DOHH2 (cell line): ENCODE measurements at regions not wholly inside any gene's neighbourhood (a gene's known extent, or its start where the extent isn't known, plus 50 kb on each side); places are given as distances from the start of the nearest gene placed in this dataset.

Experiments
- H3F3A ChIP-seq: fragments of 200-600 bp; sonication (generic), shearing (Covaris generic); 2 replicates; pipeline ENCODE4 v1.6.0; 2016; ENCODE audit warnings: antibody characterized with exemption, mild to moderate bottlenecking; ENCODE audit not compliant: control insufficient read depth, insufficient read depth
- H3K27ac ChIP-seq: fragments of 200-600 bp; sonication (generic); 2 replicates; pipeline ENCODE4 v1.5.1; 2014; ENCODE audit warnings: low read depth, mild to moderate bottlenecking, low read length, moderate library complexity
- H3K27me3 ChIP-seq: fragments of 200-600 bp; sonication (generic); 2 replicates; pipeline ENCODE4 v1.6.1; 2014; ENCODE audit warnings: mild to moderate bottlenecking, low read length, mixed read lengths; ENCODE audit not compliant: control insufficient read depth
- H3K36me3 ChIP-seq: fragments of 200-600 bp; sonication (generic); 2 replicates; pipeline ENCODE4 v1.6.1; 2014; ENCODE audit warnings: mild to moderate bottlenecking, low read length, moderate library complexity, mixed read lengths; ENCODE audit not compliant: control insufficient read depth
- H3K4me1 ChIP-seq: fragments of 200-600 bp; sonication (generic); 2 replicates; pipeline ENCODE4 v1.6.1; 2014; ENCODE audit warnings: mild to moderate bottlenecking, low read length, mixed read lengths; ENCODE audit not compliant: control insufficient read depth
- H3K4me2 ChIP-seq: fragments of 200-600 bp; sonication (generic); 2 replicates; pipeline ENCODE4 v1.6.0; 2014; ENCODE audit warnings: mild to moderate bottlenecking, low read length, moderate library complexity
- H3K4me3 ChIP-seq: fragments of 200-600 bp; sonication (generic); 2 replicates; pipeline ENCODE4 v1.5.1; 2014; ENCODE audit warnings: mild to moderate bottlenecking, low read length, mixed read lengths
- H3K79me2 ChIP-seq: fragments of 200-600 bp; sonication (generic); 2 replicates; pipeline ENCODE4 v1.6.1; 2014; ENCODE audit warnings: mild to moderate bottlenecking, low read length, mixed read lengths; ENCODE audit not compliant: control insufficient read depth
- H3K9me2 ChIP-seq: fragments of 200-600 bp; sonication (generic); replicated peaks from 2 replicates; pipeline ENCODE4 v1.6.1; 2014; ENCODE audit warnings: mild to moderate bottlenecking, low read length, mixed read lengths; ENCODE audit not compliant: control insufficient read depth
- H3K9me3 ChIP-seq: fragments of 200-600 bp; sonication (generic); 2 replicates; pipeline ENCODE4 v1.6.1; 2014; ENCODE audit warnings: antibody characterized with exemption, low read length, mixed read lengths; ENCODE audit not compliant: control insufficient read depth, insufficient read depth
- H4K20me1 ChIP-seq: fragments of 200-600 bp; sonication (generic); 2 replicates; pipeline ENCODE4 v1.6.0; 2014; ENCODE audit warnings: low read depth, mild to moderate bottlenecking, antibody characterized with exemption, low read length, moderate library complexity; ENCODE audit not compliant: control insufficient read depth, insufficient read depth
- CTCF ChIP-seq: fragments of 200-600 bp; sonication (generic); IDR thresholded peaks from one replicate; pipeline ENCODE4 v1.5.1; 2014; ENCODE audit warnings: antibody characterized with exemption, mild to moderate bottlenecking, low read depth, low read length; ENCODE audit not compliant: poor library complexity, severe bottlenecking
- EZH2phosphoT487 ChIP-seq: fragments of 200-600 bp; sonication (generic); IDR thresholded peaks from 2 replicates; pipeline ENCODE4 v1.6.1; 2017; ENCODE audit warnings: borderline replicate concordance, mild to moderate bottlenecking, antibody characterized with exemption, low read length, moderate library complexity, mixed read lengths

- Histone ChIP-seq H3K4me2 (no peak overlapping the region), H3K9me2 (no peaks in the 10 kb centered on the region), H3K27me3 (no peaks in the 10 kb centered on the region), H3K4me3 (no peak overlapping the region), H3K79me2 (no peaks in the 10 kb centered on the region), H3K9me3 (no peaks in the 10 kb centered on the region; the same call in 1 of the 2 replicates), H3F3A (no peaks in the 10 kb centered on the region), H3K27ac (no peak overlapping the region), H3K36me3 (no peaks in the 10 kb centered on the region), H4K20me1 (no peaks in the 10 kb centered on the region), H3K4me1 (no peaks in the 10 kb centered on the region)
- no peak for TF ChIP-seq CTCF
- TF ChIP-seq EZH2phosphoT487: no peak
Measured at GRCh38 chr18:1498216-1498615, 593.5 kb downstream of the ADCYAP1 start.

- TF ChIP-seq EZH2phosphoT487 (no peak), CTCF (no peak)
- Histone ChIP-seq H3K4me3 (no peak overlapping the region), H3K27ac (no peak overlapping the region), H3K4me1 (no peaks in the 10 kb centered on the region), H3K9me2 (no peaks in the 10 kb centered on the region), H3K9me3 (no peaks in the 10 kb centered on the region; the same call in 1 of the 2 replicates), H3F3A (no peaks in the 10 kb centered on the region), H3K79me2 (no peaks in the 10 kb centered on the region), H3K4me2 (no peak overlapping the region), H3K27me3 (no peaks in the 10 kb centered on the region), H3K36me3 (no peaks in the 10 kb centered on the region), H4K20me1 (no peaks in the 10 kb centered on the region)
Measured at GRCh38 chr18:1499265-1499664, 594.6 kb downstream of the ADCYAP1 start.

GRCh38 chr18:1503847-1504246 is 599.2 kb downstream of the ADCYAP1 start:
- Histone ChIP-seq H3K36me3 (no peaks in the 10 kb centered on the region), H3K9me2 (no peaks in the 10 kb centered on the region), H3K9me3 (no peaks in the 10 kb centered on the region), H4K20me1 (no peaks in the 10 kb centered on the region), H3K27ac (no peak overlapping the region), H3K79me2 (no peaks in the 10 kb centered on the region), H3K4me2 (no peak overlapping the region), H3K27me3 (no peaks in the 10 kb centered on the region), H3F3A (no peaks in the 10 kb centered on the region), H3K4me1 (no peaks in the 10 kb centered on the region), H3K4me3 (no peak overlapping the region)
- no peak for TF ChIP-seq CTCF
- TF ChIP-seq EZH2phosphoT487: no peak

- TF ChIP-seq EZH2phosphoT487: no peak
- TF ChIP-seq CTCF: no peak
- Histone ChIP-seq H3K36me3 (no peaks in the 10 kb centered on the region), H3K9me2 (no peaks in the 10 kb centered on the region), H3K4me1 (no peaks in the 10 kb centered on the region), H3K4me3 (no peak overlapping the region), H3K79me2 (no peaks in the 10 kb centered on the region), H3F3A (no peaks in the 10 kb centered on the region), H3K27me3 (no peaks in the 10 kb centered on the region), H3K9me3 (no peaks in the 10 kb centered on the region), H3K4me2 (no peak overlapping the region), H3K27ac (no peak overlapping the region), H4K20me1 (no peaks in the 10 kb centered on the region)
Measured at GRCh38 chr18:1505856-1506255, 601.2 kb downstream of the ADCYAP1 start.
